Panc1 (cell line): ENCODE measurements at regions not wholly inside any gene's neighbourhood (a gene's known extent, or its start where the extent isn't known, plus 50 kb on each side); places are given as distances from the start of the nearest gene placed in this dataset.

Experiments used
- ATAC-seq: fragments of 200-7000 bp; cut with Tn5 transposase; 2 replicates; pipeline ENCODE4 v1.9.1; 2020; ENCODE audit warnings: mild to moderate bottlenecking, moderate library complexity
- BruUV-seq: library from RNA; stranded (reverse); fragments of 400-500 nt; replicated peaks from 2 replicates; lab custom pipeline; 2021; lab: Mats Ljungman, UMichigan
- CTCF ChIA-PET: fragments of 300-600 bp; sonication (Branson Sonifier 250); formaldehyde crosslinking; loops from one replicate; lab custom pipeline; 2022; ENCODE audit warnings: antibody characterized with exemption; lab: Charles Lee
- POLR2A ChIA-PET: fragments of 300-600 bp; sonication (Branson Sonifier 250); formaldehyde crosslinking; loops from one replicate; lab custom pipeline; 2022; ENCODE audit warnings: antibody characterized with exemption; lab: Charles Lee
- DNase-seq: peaks from one replicate; pipeline ENCODE4 v3.0.0-alpha.2; 2010; ENCODE audit warnings: low read depth, low spot score
- H3K27ac ChIP-seq: 2 replicates; pipeline ENCODE4 v1.5.1; 2011; ENCODE audit warnings: mild to moderate bottlenecking, low read length, inconsistent platforms
- H3K27me3 ChIP-seq: fragments of 200-500 bp; sonication (Bioruptor generic); 2 replicates; pipeline ENCODE4 v1.6.0; 2014; ENCODE audit warnings: low read length, inconsistent platforms; ENCODE audit not compliant: control insufficient read depth, insufficient read depth
- H3K36me3 ChIP-seq: fragments of 200-500 bp; sonication (Bioruptor generic); 2 replicates; pipeline ENCODE4 v1.5.1; 2014; ENCODE audit warnings: inconsistent platforms, mild to moderate bottlenecking, low read length, moderate library complexity; ENCODE audit not compliant: control insufficient read depth, insufficient read depth
- H3K4me1 ChIP-seq: 2 replicates; pipeline ENCODE4 v1.5.1; 2011; ENCODE audit warnings: inconsistent platforms, mild to moderate bottlenecking, low read length, moderate library complexity; ENCODE audit not compliant: control insufficient read depth, insufficient read depth
- H3K4me3 ChIP-seq, 2 experiments: 2 replicates each; pipeline ENCODE4 v1.5.1; 2011 to 2012; ENCODE audit warnings: low read depth in 2 of 2, low read length in 2 of 2, mild to moderate bottlenecking in 2 of 2, inconsistent platforms in 1 of 2, moderate library complexity in 1 of 2
- H3K9me3 ChIP-seq: fragments of 200-500 bp; sonication (Bioruptor generic); 2 replicates; pipeline ENCODE4 v1.5.1; 2014; ENCODE audit warnings: low read depth, mild to moderate bottlenecking, inconsistent platforms, low read length, moderate library complexity; ENCODE audit not compliant: control insufficient read depth, insufficient read depth
- CTCF ChIP-seq: fragments of 450-650 bp; IDR thresholded peaks from 2 replicates; pipeline ENCODE4 v1.5.1; 2017; ENCODE audit warnings: mild to moderate bottlenecking
- POLR2AphosphoS5 ChIP-seq: IDR thresholded peaks from 2 replicates; pipeline ENCODE4 v1.6.1; 2012; ENCODE audit warnings: mild to moderate bottlenecking, low read depth, low read length, moderate library complexity
- REST ChIP-seq, 2 experiments: IDR thresholded peaks; 2 replicates each; pipeline ENCODE4 v1.6.1; 2011 to 2012; ENCODE audit warnings: low read depth in 2 of 2, control low read depth in 1 of 2, low read length in 1 of 2, mild to moderate bottlenecking in 1 of 2, moderate library complexity in 1 of 2; ENCODE audit not compliant: insufficient read depth in 1 of 2
- SIN3A ChIP-seq: IDR thresholded peaks from 2 replicates; pipeline ENCODE4 v1.6.1; 2012; ENCODE audit warnings: low read depth, mild to moderate bottlenecking, low read length, moderate library complexity, borderline replicate concordance; ENCODE audit not compliant: insufficient read depth
- TCF7L2 ChIP-seq: IDR thresholded peaks from 2 replicates; pipeline ENCODE4 v1.6.1; 2011; ENCODE audit warnings: mild to moderate bottlenecking, low read depth, low read length, inconsistent platforms
- in situ Hi-C: cut with HindIII; loops from 2 replicates; pipeline ENCODE4 v1.10.0; 2016; ENCODE audit warnings: low sequenced_read_pairs, low pct_unique_long_range_greater_than_20kb
- intact Hi-C: fragments of 100-400 bp; cut with micrococcal nuclease; formaldehyde crosslinking; loops from one replicate; pipeline ENCODE4 v1.10.0; 2022; ENCODE audit not compliant: unreplicated experiment

GRCh38 chr3:89908711-89909213, 801.3 kb downstream of the EPHA3 start:
- CTCF ChIA-PET: no interaction called here

GRCh38 chr3:89912031-89912430, 804.6 kb downstream of the EPHA3 start:
- intact Hi-C loops: no loop called here
- DNase-seq: no peak

More at GRCh38 chr3:89908711-89909213, 801.3 kb downstream of the EPHA3 start:
- TF ChIP-seq SIN3A (no peak), REST (IDR thresholded peaks at IDR 0.05; ENCODE audit: insufficient read depth in 1 of 2, low read depth in 2 of 2, low read length in 1 of 2) (no peak), TCF7L2 (no peak), CTCF (no peak), POLR2AphosphoS5 (no peak)
- intact Hi-C loops: no loop called here
- in situ Hi-C loops: no loop called here
- ATAC-seq (no peak), DNase-seq (no peak)
- H3K4me1 ChIP-seq: no peaks in the 10 kb centered on the region
- H3K4me3 ChIP-seq: no peak overlapping the region
- no peaks in the 10 kb centered on the region for H3K36me3 ChIP-seq
- H3K9me3 ChIP-seq: no peaks in the 10 kb centered on the region
- H3K27ac ChIP-seq: no peak overlapping the region
- POLR2A ChIA-PET: no interaction called here
- H3K27me3 ChIP-seq: no peaks in the 10 kb centered on the region
- BruUV-seq: no TSS peak

More at GRCh38 chr3:89912031-89912430, 804.6 kb downstream of the EPHA3 start:
- Histone ChIP-seq H3K27ac (no peak overlapping the region), H3K36me3 (no peaks in the 10 kb centered on the region), H3K27me3 (no peaks in the 10 kb centered on the region), H3K4me3 (no peak overlapping the region), H3K4me1 (no peaks in the 10 kb centered on the region), H3K9me3 (no peaks in the 10 kb centered on the region)
- ChIA-PET CTCF (no interaction called here), POLR2A (no interaction called here)
- no TSS peak for BruUV-seq
- TF ChIP-seq TCF7L2: no peak
- no peak for TF ChIP-seq REST (IDR thresholded peaks at IDR 0.05; ENCODE audit: insufficient read depth in 1 of 2, low read depth in 2 of 2, low read length in 1 of 2)
- no peak for TF ChIP-seq CTCF
- no peak for TF ChIP-seq SIN3A
- no peak for TF ChIP-seq POLR2AphosphoS5
- in situ Hi-C loops: no loop called here
- no peak for ATAC-seq
